CD4-positive, alpha-beta T cell (primary cell): ENCODE measurements at regions not wholly inside any gene's neighbourhood (a gene's known extent, or its start where the extent isn't known, plus 50 kb on each side); places are given as distances from the start of the nearest gene placed in this dataset.

Experiments
- ATAC-seq: fragments of 200-7000 bp; cut with Tn5 transposase; one replicate; pipeline ENCODE4 v1.10.0; 2022; ENCODE audit warnings: mild to moderate bottlenecking; ENCODE audit not compliant: poor library complexity
- CTCF ChIA-PET: fragments of 350-600 bp; sonication (Branson Sonifier 250); formaldehyde crosslinking; loops from one replicate; lab custom pipeline; 2021; ENCODE audit warnings: antibody characterized with exemption, inconsistent platforms; lab: Charles Lee
- POLR2A ChIA-PET: fragments of 350-600 bp; sonication (Branson Sonifier 250); formaldehyde crosslinking; loops from one replicate; lab custom pipeline; 2021; ENCODE audit warnings: antibody characterized with exemption, inconsistent platforms; lab: Charles Lee
- DNase-seq, 14 experiments: peaks; one replicate each; pipeline ENCODE4 v3.0.0-alpha.2; 2013 to 2020; ENCODE audit warnings: mixed read lengths in 2 of 14
- H3K27ac ChIP-seq, 2 donors: one replicate each; pipeline versions ENCODE4 v1.5.1 to v1.7.0; 2013; ENCODE audit warnings: low read length in 2 of 2, low read depth in 1 of 2, mild to moderate bottlenecking in 1 of 2
- H3K27me3 ChIP-seq, 2 experiments: 1 replicate in 1 of 2; 2 replicates in 1 of 2; pipeline versions ENCODE4 v1.6.1 to v1.7.0; 2013; ENCODE audit warnings: low read length in 2 of 2, control low read depth in 1 of 2, mild to moderate bottlenecking in 1 of 2, moderate library complexity in 1 of 2; ENCODE audit not compliant: insufficient read depth in 2 of 2, control insufficient read depth in 1 of 2
- H3K36me3 ChIP-seq: one replicate; pipeline ENCODE4 v1.6.1; 2013; ENCODE audit warnings: low read length, control low read depth; ENCODE audit not compliant: insufficient read depth
- H3K4me1 ChIP-seq: one replicate; pipeline ENCODE4 v1.6.1; 2013; ENCODE audit warnings: low read length, control low read depth; ENCODE audit not compliant: insufficient read depth
- H3K4me3 ChIP-seq: one replicate; pipeline ENCODE4 v1.5.1; 2013; ENCODE audit warnings: mild to moderate bottlenecking, low read length, moderate library complexity
- H3K9me3 ChIP-seq, 2 experiments: 1 replicate in 1 of 2; 2 replicates in 1 of 2; pipeline versions ENCODE4 v1.6.1 to v1.7.0; 2013; ENCODE audit warnings: low read length in 2 of 2, mild to moderate bottlenecking in 2 of 2, control low read depth in 1 of 2, moderate library complexity in 1 of 2; ENCODE audit not compliant: control insufficient read depth in 1 of 2, insufficient read depth in 1 of 2
- H3K27ac Mint-ChIP-seq: one replicate; pipeline ENCODE4 v1.8.0; 2020; ENCODE audit warnings: mixed read lengths
- H3K27me3 Mint-ChIP-seq: one replicate; pipeline ENCODE4 v1.8.0; 2021; ENCODE audit warnings: mixed read lengths
- H3K36me3 Mint-ChIP-seq: one replicate; pipeline ENCODE4 v1.8.0; 2021; ENCODE audit warnings: low read depth, mixed read lengths
- H3K4me1 Mint-ChIP-seq: one replicate; pipeline ENCODE4 v1.8.0; 2021; ENCODE audit warnings: low read depth, mixed read lengths
- H3K4me3 Mint-ChIP-seq: one replicate; pipeline ENCODE4 v1.8.0; 2020; ENCODE audit warnings: mild to moderate bottlenecking, mixed read lengths
- H3K9me3 Mint-ChIP-seq: one replicate; pipeline ENCODE4 v1.8.0; 2020; ENCODE audit warnings: mixed read lengths
- CTCF ChIP-seq: fragments of 200-600 bp; IDR thresholded peaks from one replicate; pipeline ENCODE4 v1.8.0; 2022; ENCODE audit warnings: antibody characterized with exemption, mild to moderate bottlenecking
- intact Hi-C, 2 experiments: fragments of 100-400 bp; cut with DNase I in 1 of 2; cut with micrococcal nuclease in 1 of 2; formaldehyde crosslinking; loops; one replicate each; pipeline versions ENCODE4 v1.15.1 to v1.9.0; 2023 to 2025; cut with DNase I, micrococcal nuclease

GRCh38 chr6:90708206-90708737 lies 121.4 kb upstream of the MAP3K7 start:
- H3K27me3 Mint-ChIP-seq: peaks cover 32% of the 10 kb centered on the region
- H3K27ac Mint-ChIP-seq: no peak overlapping the region
- H3K9me3 Mint-ChIP-seq: no peaks in the 10 kb centered on the region
- ATAC-seq (no peak), DNase-seq (no peak)
- Histone ChIP-seq H3K27ac (no peak overlapping the region), H3K9me3 (no peaks in the 10 kb centered on the region), H3K27me3 (peaks cover 4 to 12% of the 10 kb centered on the region in 2 experiments), H3K36me3 (no peaks in the 10 kb centered on the region), H3K4me1 (no peaks in the 10 kb centered on the region), H3K4me3 (no peak overlapping the region)
- no peaks in the 10 kb centered on the region for H3K36me3 Mint-ChIP-seq
- no peaks in the 10 kb centered on the region for H3K4me1 Mint-ChIP-seq
- CTCF ChIA-PET: no interaction called here
- no peak for TF ChIP-seq CTCF
- POLR2A ChIA-PET: no interaction called here
- H3K4me3 Mint-ChIP-seq: no peak overlapping the region
- intact Hi-C loops: no loop called here

GRCh38 chr6:90707246-90707645 lies 120.4 kb upstream of the MAP3K7 start:
- Mint-ChIP-seq H3K4me1 (no peaks in the 10 kb centered on the region), H3K9me3 (no peaks in the 10 kb centered on the region), H3K27ac (no peak overlapping the region), H3K4me3 (no peak overlapping the region), H3K36me3 (no peaks in the 10 kb centered on the region), H3K27me3 (peaks cover 26% of the 10 kb centered on the region)
- CTCF ChIA-PET: no interaction called here
- Histone ChIP-seq H3K27ac (no peak overlapping the region), H3K4me1 (no peaks in the 10 kb centered on the region), H3K4me3 (no peak overlapping the region), H3K36me3 (no peaks in the 10 kb centered on the region), H3K27me3 (peaks cover 4 to 10% of the 10 kb centered on the region in 2 experiments), H3K9me3 (no peaks in the 10 kb centered on the region)
- TF ChIP-seq CTCF: no peak
- no peak for ATAC-seq
- intact Hi-C loops: no loop called here
- DNase-seq: no peak
- POLR2A ChIA-PET: no interaction called here

- ATAC-seq (no peak), DNase-seq (no peak)
- Mint-ChIP-seq H3K4me1 (peaks cover 6% of the 10 kb centered on the region), H3K27me3 (peaks cover 2% of the 10 kb centered on the region), H3K27ac (no peak overlapping the region), H3K4me3 (no peak overlapping the region), H3K9me3 (no peaks in the 10 kb centered on the region), H3K36me3 (no peaks in the 10 kb centered on the region)
- no peak overlapping the region for H3K27ac ChIP-seq
- no peak overlapping the region for H3K4me3 ChIP-seq
- H3K36me3 ChIP-seq: no peaks in the 10 kb centered on the region
- H3K9me3 ChIP-seq: no peaks in the 10 kb centered on the region
- ChIA-PET POLR2A (no interaction called here), CTCF (interaction anchor here (1.8 kb wide), 1 partner anchor 11 kb away, joined by 4 read pairs; no protein-coding TSS in a partner anchor)
- intact Hi-C loops: no loop called here
- peaks cover 0 to 6% of the 10 kb centered on the region in 2 experiments for H3K27me3 ChIP-seq
- TF ChIP-seq CTCF: no peak
- H3K4me1 ChIP-seq: no peaks in the 10 kb centered on the region
These were observed 116.5 kb upstream of the MAP3K7 start for GRCh38 chr6:90703336-90703735.
